ENCODE measurements at regions not wholly inside any gene's neighbourhood (a gene's known extent, or its start where the extent isn't known, plus 50 kb on each side); places are given as distances from the start of the nearest gene placed in this dataset.

DNA sequence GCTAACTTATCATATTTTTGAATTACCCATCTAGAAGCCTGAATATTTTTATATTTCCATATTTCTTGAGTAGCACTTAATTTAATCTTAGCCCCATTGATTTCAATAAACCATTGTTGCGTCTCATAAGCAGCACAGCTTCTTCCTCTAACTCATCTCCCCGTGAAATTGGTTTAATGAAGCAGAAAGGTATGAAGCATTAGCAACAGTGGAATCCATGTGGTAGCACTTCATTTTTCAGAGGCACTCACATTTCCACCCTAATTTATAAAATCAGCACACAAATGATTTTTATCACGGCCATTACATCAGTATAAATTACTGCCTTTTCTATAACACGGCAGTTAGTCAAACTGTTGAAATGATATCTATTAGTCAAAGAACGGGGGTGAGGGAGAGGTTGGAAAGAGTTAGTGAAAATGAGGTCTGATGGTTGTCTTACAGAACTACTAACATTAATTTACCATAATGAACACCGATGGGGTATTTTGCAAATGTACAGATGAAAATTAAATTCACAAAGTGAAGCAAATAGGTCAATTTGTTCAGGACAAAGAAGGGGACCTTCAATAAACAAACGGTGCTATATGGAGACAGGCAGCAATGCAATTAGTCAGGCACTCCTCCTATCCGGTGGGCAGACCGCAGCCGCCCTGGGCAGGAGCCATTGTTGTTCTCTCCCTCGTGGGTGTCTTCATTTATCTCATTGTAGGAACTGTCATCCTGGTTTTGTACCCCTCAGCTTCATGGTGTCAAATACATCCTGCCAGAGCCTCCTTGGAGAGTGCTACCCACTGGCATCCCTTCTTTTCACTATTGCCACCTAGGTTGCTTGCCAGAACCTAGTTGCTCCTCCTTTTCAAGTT lies 205.7 kb downstream of the SOX3 start:
- DNase-seq (ENCODE audit: low spot score), result no peak
- no peak for TF ChIP-seq CTCF (IDR thresholded peaks at IDR 0.05; ENCODE audit: extremely low read depth, insufficient read depth, missing control alignments)
- in situ Hi-C loops (cut with MboI; ENCODE audit: low pct_unique_long_range_greater_than_20kb, low sequenced_read_pairs, unreplicated experiment), result no loop called here

DNA sequence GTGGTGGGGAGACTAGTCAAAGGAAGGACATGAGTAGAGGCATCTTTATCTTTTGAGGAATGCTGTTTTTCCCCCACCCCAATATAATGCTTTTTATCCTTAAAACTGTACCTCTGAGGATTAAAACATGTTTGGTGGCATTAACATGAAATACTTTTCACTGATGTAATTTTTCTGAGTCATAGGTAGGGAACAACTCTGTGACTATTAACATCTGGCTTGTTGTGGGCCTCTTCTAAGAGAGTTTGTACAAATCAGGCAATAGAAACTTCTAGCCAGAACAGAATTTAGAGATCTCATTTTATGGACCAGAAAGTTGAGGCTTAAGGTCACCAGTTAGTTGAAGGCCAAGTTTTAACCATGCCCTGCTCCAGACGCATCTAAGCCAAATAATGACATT lies 207.6 kb downstream of the SOX3 start:
- TF ChIP-seq CTCF (IDR thresholded peaks at IDR 0.05; ENCODE audit: extremely low read depth, insufficient read depth, missing control alignments), result no peak
- in situ Hi-C loops (cut with MboI; ENCODE audit: low pct_unique_long_range_greater_than_20kb, low sequenced_read_pairs, unreplicated experiment), result no loop called here
- DNase-seq (ENCODE audit: low spot score), result no peak

DNA sequence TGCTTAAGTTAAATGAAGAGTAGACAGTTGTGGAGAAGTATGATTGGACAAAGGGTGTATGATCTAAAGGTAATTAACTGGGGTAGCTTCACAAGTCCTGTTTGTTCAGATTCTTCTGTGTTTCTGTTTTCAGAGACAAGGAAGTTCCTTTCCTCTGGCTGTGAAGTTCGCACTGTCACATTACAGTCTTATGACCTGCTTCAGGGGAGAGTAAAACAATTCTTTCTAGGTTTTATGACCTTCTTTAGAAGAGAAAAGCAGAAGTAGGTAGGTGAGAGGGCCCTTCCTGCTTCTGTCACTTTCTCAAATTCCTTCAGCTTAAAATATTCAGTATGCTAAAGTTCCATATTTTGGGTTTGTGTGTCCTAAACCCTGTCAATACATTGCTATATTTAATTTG lies 211.9 kb downstream of the SOX3 start:
- TF ChIP-seq CTCF (IDR thresholded peaks at IDR 0.05; ENCODE audit: extremely low read depth, insufficient read depth, missing control alignments), result no peak
- DNase-seq (ENCODE audit: low spot score), result no peak
- in situ Hi-C loops (cut with MboI; ENCODE audit: low pct_unique_long_range_greater_than_20kb, low sequenced_read_pairs, unreplicated experiment), result no loop called here

DNA sequence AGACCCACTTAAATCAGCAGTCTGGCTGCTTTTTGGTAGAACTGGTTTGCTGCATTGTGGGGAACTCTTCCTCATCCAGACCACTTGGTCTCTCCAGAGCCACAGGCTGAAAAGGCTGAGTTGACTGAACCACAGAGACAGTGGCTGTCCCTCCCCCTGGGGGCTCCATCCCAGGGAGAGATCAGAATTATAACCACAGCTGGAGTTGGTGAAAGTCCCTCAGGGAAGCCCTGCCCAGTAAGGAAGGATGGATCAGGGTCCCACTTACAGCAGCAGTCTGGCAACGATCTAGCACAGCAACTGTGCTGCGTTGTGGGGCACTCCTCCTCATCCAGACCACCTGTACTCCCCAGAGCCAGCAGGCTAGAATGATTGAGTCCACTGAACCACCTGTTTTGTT lies 212.7 kb downstream of the SOX3 start:
- DNase-seq (ENCODE audit: low spot score), result no peak
- in situ Hi-C loops (cut with MboI; ENCODE audit: low pct_unique_long_range_greater_than_20kb, low sequenced_read_pairs, unreplicated experiment), result no loop called here
- TF ChIP-seq CTCF (IDR thresholded peaks at IDR 0.05; ENCODE audit: extremely low read depth, insufficient read depth, missing control alignments), result no peak

- DNase-seq (ENCODE audit: low spot score), result no peak
- TF ChIP-seq CTCF (IDR thresholded peaks at IDR 0.05; ENCODE audit: extremely low read depth, insufficient read depth, missing control alignments), result no peak
- in situ Hi-C loops (cut with MboI; ENCODE audit: low pct_unique_long_range_greater_than_20kb, low sequenced_read_pairs, unreplicated experiment), result no loop called here
Observed at GRCh38 chrX:140274811-140275525, 229.9 kb downstream of the SOX3 start.

- in situ Hi-C loops (cut with MboI; ENCODE audit: low pct_unique_long_range_greater_than_20kb, low sequenced_read_pairs, unreplicated experiment), result no loop called here
- no peak for DNase-seq (ENCODE audit: low spot score)
- TF ChIP-seq CTCF (IDR thresholded peaks at IDR 0.05; ENCODE audit: extremely low read depth, insufficient read depth, missing control alignments), result no peak
Observed at GRCh38 chrX:140273921-140274320, 230.9 kb downstream of the SOX3 start.

All from GM13977 (cell line).